Fibroblast of skin of abdomen (primary cell): ENCODE measurements at regions not wholly inside any gene's neighbourhood (a gene's known extent, or its start where the extent isn't known, plus 50 kb on each side); places are given as distances from the start of the nearest gene placed in this dataset.
"Not testable (repeated sequence)": the region's sequence is repeated elsewhere in the genome, so short reads cannot be mapped to it uniquely, and the experiment has no call there.

ENCODE experiments used
- DNase-seq: peaks from one replicate; pipeline ENCODE4 v3.0.0-alpha.2; 2013

GRCh38 chr20:53691060-53691810 is 97.6 kb upstream of the ZNF217 start:
- no peak for DNase-seq

GRCh38 chr20:53688085-53688484 is 94.4 kb upstream of the ZNF217 start:
- DNase-seq, result no peak

GRCh38 chr20:53685070-53685595 is 91.5 kb upstream of the ZNF217 start:
- DNase-seq, result no peak

- no peak for DNase-seq
Measured at GRCh38 chr20:53683506-53683905, 89.9 kb upstream of the ZNF217 start.

GRCh38 chr20:53681352-53682212 is 87.9 kb upstream of the ZNF217 start:
- DNase-seq, result no peak

- DNase-seq, result no peak
Measured at GRCh38 chr20:53679597-53680309, 86.1 kb upstream of the ZNF217 start.

GRCh38 chr20:53678990-53679596 is 85.5 kb upstream of the ZNF217 start:
- DNase-seq, result no peak

GRCh38 chr20:53678315-53678989 is 84.8 kb upstream of the ZNF217 start:
- DNase-seq, result no peak

GRCh38 chr20:53677447-53678314 is 84.0 kb upstream of the ZNF217 start:
- peak; percentile 33 for DNase-seq

- no peak for DNase-seq
Measured at GRCh38 chr20:53676987-53677386, 83.3 kb upstream of the ZNF217 start.

- no peak for DNase-seq
Measured at GRCh38 chr20:53676519-53676822, 82.8 kb upstream of the ZNF217 start.

GRCh38 chr20:53672484-53673129 is 79.0 kb upstream of the ZNF217 start:
- DNase-seq, result peak; percentile 58

GRCh38 chr20:53671370-53671769 is 77.7 kb upstream of the ZNF217 start:
- no peak for DNase-seq

GRCh38 chr20:53669517-53670313 is 76.1 kb upstream of the ZNF217 start:
- not testable (repeated sequence) for DNase-seq

- no peak for DNase-seq
Measured at GRCh38 chr20:53668992-53669391, 75.4 kb upstream of the ZNF217 start.

- no peak for DNase-seq
Measured at GRCh38 chr20:53666144-53666543, 72.5 kb upstream of the ZNF217 start.

GRCh38 chr20:53664121-53664520 is 70.5 kb upstream of the ZNF217 start:
- DNase-seq, result peak; percentile 29

GRCh38 chr20:53663521-53663920 is 69.9 kb upstream of the ZNF217 start:
- not testable (repeated sequence) for DNase-seq

GRCh38 chr20:53662595-53662994 is 69.0 kb upstream of the ZNF217 start:
- DNase-seq, result no peak

GRCh38 chr20:53660947-53661381 is 67.3 kb upstream of the ZNF217 start:
- peak; percentile 37 for DNase-seq
